SU-DHL-6 (cell line): ENCODE measurements at regions not wholly inside any gene's neighbourhood (a gene's known extent, or its start where the extent isn't known, plus 50 kb on each side); places are given as distances from the start of the nearest gene placed in this dataset.
"Not testable (repeated sequence)": the region's sequence is repeated elsewhere in the genome, so short reads cannot be mapped to it uniquely, and the experiment has no call there.

Source experiments
- CTCF ChIP-seq: fragments of 200-600 bp; sonication (generic); IDR thresholded peaks from one replicate; pipeline ENCODE4 v1.5.1; 2017; ENCODE audit warnings: antibody characterized with exemption, mild to moderate bottlenecking, low read length, moderate library complexity; ENCODE audit not compliant: insufficient read depth, poor library complexity, severe bottlenecking
- EZH2phosphoT487 ChIP-seq: fragments of 200-600 bp; sonication (generic), shearing (Covaris generic); conservative IDR thresholded peaks from 2 replicates; pipeline ENCODE4 v1.6.1; 2018; ENCODE audit warnings: mild to moderate bottlenecking, antibody characterized with exemption, low read length, moderate library complexity, mixed read lengths

DNA sequence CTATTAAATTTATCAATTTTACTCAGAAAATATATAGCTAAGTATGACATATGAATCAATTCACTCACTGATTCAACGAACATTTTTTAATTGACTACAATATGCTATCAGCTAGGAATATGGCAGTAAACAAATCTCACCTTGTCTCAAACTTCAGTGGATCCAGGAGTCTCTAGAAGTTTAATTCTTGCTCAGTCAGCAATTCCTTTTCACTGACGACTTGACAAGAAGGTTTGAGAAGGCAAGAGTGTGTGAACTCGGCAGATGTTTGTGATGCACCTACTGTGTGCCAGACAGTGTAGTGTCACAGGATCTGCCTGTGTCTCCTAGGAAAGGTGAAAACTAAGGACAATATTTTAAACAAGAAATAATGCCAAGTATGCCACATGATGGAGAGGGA lies 4175.7 kb upstream of the OR11H1 start:
- TF ChIP-seq CTCF, EZH2phosphoT487: not testable (repeated sequence)
